NB4 (cell line): ENCODE measurements at regions not wholly inside any gene's neighbourhood (a gene's known extent, or its start where the extent isn't known, plus 50 kb on each side); places are given as distances from the start of the nearest gene placed in this dataset.
"Not testable (repeated sequence)": the region's sequence is repeated elsewhere in the genome, so short reads cannot be mapped to it uniquely, and the experiment has no call there.

Experiments
- DNase-seq: peaks from one replicate; pipeline ENCODE4 v3.0.0; 2010; ENCODE audit warnings: low read depth
- H3K4me3 ChIP-seq: one replicate; pipeline ENCODE4 v1.5.1; 2011; ENCODE audit warnings: mild to moderate bottlenecking, low read depth, low read length, moderate library complexity
- CTCF ChIP-seq: IDR thresholded peaks from one replicate; pipeline ENCODE4 v1.5.1; 2012; ENCODE audit warnings: low read depth, low read length
- MAX ChIP-seq: IDR thresholded peaks from 2 replicates; pipeline ENCODE4 v1.6.1; 2011; ENCODE audit warnings: low read depth, low read length
- MYC ChIP-seq: IDR thresholded peaks from 2 replicates; pipeline ENCODE4 v1.6.1; 2011; ENCODE audit warnings: low read depth, low read length
- POLR2A ChIP-seq: IDR thresholded peaks from 2 replicates; pipeline ENCODE4 v1.6.1; 2011; ENCODE audit warnings: mild to moderate bottlenecking; ENCODE audit not compliant: insufficient read length; ENCODE audit errors: extremely low read depth

- no peak for DNase-seq
- no peak for TF ChIP-seq CTCF
- no peak for TF ChIP-seq MYC
- TF ChIP-seq POLR2A = no peak
- TF ChIP-seq MAX = no peak
- no peak overlapping the region for H3K4me3 ChIP-seq
Observed at GRCh38 chr3:163561151-163561550, 1517.1 kb downstream of the SI start.

GRCh38 chr3:163560459-163560858, 1517.8 kb downstream of the SI start:
- TF ChIP-seq MYC = no peak
- no peak for TF ChIP-seq MAX
- TF ChIP-seq CTCF = no peak
- TF ChIP-seq POLR2A = no peak
- H3K4me3 ChIP-seq = no peak overlapping the region
- DNase-seq = no peak

- no peak for TF ChIP-seq POLR2A
- no peak for TF ChIP-seq MAX
- no peak for TF ChIP-seq CTCF
- TF ChIP-seq MYC = no peak
- DNase-seq = no peak
- H3K4me3 ChIP-seq = no peak overlapping the region
Observed at GRCh38 chr3:163556813-163557523, 1521.3 kb downstream of the SI start.

- H3K4me3 ChIP-seq = no peak overlapping the region
- no peak for DNase-seq
- TF ChIP-seq MYC = no peak
- no peak for TF ChIP-seq POLR2A
- TF ChIP-seq CTCF = no peak
- TF ChIP-seq MAX = no peak
Observed at GRCh38 chr3:163555918-163556317, 1522.4 kb downstream of the SI start.

GRCh38 chr3:163552659-163552966, 1525.7 kb downstream of the SI start:
- TF ChIP-seq CTCF (no peak), POLR2A (no peak), MAX (no peak), MYC (no peak)
- no peak for DNase-seq
- H3K4me3 ChIP-seq = no peak overlapping the region

GRCh38 chr3:163551915-163552658, 1526.2 kb downstream of the SI start:
- not testable (repeated sequence) for H3K4me3 ChIP-seq, DNase-seq
